HG03159 (cell line): ENCODE measurements at regions not wholly inside any gene's neighbourhood (a gene's known extent, or its start where the extent isn't known, plus 50 kb on each side); places are given as distances from the start of the nearest gene placed in this dataset.
"Not testable (repeated sequence)": the region's sequence is repeated elsewhere in the genome, so short reads cannot be mapped to it uniquely, and the experiment has no call there.

Experiments
- ATAC-seq: cut with Tn5 transposase; IDR thresholded peaks from one replicate; pipeline ENCODE4 v1.9.1; 2021; ENCODE audit warnings: mild to moderate bottlenecking, moderate library complexity; ENCODE audit not compliant: unreplicated experiment

DNA sequence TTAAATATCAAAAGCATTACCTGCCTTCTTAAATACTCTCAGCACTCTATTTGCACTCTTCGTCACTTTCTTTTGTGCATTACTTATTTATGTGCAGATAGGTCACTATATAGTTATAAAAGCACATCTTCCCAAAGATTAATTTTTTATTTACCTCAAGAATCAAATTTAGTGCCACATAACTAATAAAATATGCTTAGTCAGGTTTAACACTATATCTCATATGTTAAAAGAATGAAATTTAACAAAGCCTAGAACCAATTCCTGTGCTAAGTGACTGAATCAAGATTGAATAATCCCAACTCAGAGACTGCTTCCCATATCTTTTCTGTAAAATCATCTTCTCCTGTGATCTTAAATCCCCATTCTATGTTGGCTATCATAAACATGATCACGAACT lies 957.5 kb upstream of the NXPH2 start:
- ATAC-seq: no peak

DNA sequence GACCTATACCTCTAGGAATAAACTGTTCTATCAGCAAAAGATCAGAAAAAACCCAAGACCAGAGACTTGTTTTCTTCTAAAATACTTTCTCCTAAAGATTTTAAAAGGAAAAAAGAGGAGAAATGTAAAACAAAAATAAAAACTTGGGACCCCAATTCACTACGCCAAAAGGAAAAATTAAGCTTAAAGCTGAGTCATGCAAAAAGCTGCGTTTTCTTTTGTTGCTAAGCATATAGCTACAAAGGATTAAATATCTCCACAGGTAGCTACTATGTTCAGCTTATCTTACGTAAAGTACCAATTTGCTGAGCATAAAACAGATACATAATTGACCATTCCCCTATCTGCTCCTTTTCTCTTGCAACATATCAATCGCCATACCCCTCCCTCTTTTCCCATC lies 950.0 kb upstream of the NXPH2 start:
- no peak for ATAC-seq

DNA sequence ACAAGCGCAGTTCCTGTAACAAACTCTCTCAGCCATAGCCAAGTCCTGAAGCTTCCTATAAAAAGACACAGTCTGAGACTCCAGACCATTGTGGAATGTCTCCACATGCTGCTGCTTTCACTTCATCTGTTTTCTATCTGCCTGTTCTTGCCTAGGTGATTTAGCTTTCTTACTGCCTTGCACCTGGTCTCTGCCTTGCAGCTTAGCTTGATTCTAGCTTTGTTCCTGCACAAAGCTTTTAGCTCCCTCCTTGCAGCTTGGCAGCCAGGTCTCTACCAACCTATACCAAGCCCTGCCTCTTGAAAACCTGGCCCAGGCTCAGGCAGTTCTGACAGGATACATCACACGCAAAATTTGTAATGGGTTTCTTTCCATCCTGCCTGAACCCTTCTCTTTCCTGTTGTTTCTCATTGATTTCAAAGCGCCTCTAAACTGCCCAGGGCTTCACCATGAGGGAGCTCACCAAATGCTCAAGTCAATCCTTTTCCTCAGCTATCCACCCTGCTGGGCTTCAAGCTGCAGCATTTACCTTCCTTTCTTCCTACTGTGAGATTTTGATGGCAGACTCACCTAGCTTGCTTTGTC lies 941.3 kb upstream of the NXPH2 start:
- no peak for ATAC-seq

DNA sequence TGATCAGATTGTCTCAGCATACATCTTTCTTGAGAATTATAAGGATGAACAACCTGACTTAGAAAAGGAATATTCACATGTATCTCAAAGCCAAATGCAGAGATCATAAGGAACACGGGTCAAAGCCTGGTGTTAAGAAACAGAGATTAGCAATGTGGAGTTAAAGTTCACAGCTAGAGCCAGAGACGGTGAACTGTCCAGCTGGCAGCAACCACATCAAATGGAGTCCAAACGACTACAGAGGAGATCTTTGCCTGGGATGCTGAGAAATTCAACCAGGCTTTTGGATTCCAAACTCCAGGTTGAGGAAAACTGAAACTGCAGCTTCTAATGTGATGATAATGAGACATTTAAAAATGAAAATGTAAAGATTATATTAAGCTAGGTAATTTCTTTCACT lies 939.9 kb upstream of the NXPH2 start:
- ATAC-seq: no peak

DNA sequence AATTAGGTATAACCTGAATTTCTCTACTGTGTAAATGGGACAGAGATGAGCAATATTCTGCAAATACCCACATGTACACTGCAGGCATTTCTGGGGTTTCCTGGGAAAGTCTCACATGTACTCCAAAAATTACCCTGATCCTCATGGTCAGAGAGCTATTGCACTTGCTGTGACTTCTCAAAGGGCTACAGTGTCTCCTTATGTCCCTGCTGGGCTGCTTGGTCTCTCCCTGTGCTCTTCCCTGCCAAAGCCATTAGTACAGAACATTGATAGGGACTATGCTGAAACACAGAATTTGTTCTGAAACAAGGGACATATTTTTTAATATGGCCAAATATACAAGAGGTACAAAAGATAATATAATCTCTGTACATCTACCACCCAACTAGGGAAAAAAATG lies 924.4 kb upstream of the NXPH2 start:
- ATAC-seq: no peak

DNA sequence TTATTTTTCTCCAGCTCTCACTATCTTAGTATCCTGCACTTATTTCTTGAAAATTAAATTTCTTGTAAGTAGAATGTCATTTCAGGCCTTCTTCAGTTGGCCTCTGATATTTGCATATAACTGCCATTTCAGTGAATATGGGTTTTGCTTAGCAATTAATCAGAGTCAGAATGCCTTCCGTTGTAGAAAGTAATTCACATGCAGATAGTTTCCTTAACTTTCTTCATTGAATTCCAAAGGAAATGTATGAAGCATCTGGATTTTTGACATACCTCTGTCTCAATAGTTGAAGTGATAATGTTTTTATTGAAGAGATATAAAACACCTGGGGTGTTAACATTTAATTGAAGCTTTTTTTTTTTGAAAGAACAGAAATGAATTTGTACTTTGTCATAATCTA lies 914.1 kb upstream of the NXPH2 start:
- ATAC-seq: no peak

GRCh38 chr2:139686205-139686604 lies 906.0 kb upstream of the NXPH2 start:
- ATAC-seq: no peak

DNA sequence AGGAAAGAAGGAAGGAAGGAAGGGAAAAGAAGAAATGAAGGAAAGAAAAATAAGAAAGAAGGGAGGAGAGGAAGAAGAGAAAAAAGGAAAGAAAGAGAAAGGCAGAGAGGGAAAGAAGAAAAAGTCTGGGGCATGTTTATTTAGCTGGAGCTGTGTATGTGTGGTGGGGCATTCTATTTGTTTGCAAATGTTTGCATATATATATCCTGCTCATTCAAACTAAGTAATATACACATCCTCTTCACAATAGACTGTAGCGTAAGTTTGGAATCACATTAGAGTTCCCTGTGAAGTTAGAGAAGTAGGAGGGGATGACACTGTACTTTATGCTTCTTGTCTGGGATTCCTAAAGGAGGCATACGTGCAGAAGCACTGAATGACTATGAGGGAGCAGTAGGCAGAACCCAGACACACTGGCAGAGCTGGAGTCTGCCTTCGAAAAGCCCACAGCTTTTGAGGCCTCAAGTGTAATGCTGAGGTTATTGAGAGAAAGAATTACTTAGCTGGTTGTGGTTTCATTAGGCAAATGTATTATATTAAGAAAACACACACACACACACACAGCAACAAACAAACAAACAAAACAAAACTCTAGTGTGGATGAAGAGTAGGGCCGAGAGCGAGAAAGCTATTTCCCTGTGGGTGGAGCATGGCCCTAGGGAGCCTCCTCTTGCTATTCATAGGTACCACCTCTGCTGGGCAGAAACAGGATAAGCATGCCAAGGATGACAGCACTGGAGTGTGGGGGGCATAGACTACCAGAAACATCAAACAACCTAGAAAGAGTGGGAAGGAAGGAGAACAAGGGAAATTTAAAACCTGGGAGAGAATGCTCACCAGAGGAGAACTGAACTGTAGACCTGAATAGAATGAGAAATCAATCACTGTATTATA lies 905.1 kb upstream of the NXPH2 start:
- ATAC-seq: no peak

GRCh38 chr2:139684286-139684860 lies 904.2 kb upstream of the NXPH2 start:
- no peak for ATAC-seq

DNA sequence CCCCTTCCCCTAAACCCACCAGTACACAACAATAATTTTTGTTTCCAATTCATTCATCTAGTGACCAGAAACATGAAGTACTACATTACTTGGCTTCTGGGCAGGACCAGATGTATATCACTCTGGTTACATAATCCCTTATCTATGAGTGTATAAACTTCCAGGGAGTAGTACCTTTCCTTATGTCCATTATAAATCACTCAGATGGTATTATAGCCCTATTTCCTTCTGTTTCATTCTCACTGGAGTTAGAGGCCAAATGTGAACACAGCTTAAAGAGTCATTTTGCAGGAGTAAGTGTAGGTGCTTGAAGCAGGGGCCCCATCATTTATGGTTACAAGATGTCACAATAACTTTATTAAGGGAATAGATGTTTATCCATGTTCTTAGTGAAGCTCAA lies 894.4 kb upstream of the NXPH2 start:
- no peak for ATAC-seq

- ATAC-seq: not testable (repeated sequence)
These were observed 893.3 kb upstream of the NXPH2 start for GRCh38 chr2:139673447-139673846.

DNA sequence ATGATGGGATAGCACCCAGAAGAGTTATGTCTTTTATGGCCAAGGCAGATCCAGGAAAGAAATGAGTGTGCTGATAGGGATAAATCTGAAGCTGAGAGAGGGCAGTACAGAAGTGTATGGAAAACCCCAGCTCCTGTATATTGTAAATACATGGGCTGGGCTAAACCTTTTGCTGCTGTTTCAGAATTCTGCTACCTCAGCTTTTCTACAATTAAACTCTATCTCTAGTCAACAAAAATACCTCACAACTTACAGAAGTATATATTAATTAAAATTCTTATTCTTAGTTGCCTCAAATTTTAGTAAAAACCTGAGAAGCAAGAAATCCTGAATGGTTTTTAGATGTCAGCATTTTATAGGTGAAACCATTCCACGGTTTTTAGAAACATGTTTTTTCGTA lies 889.5 kb upstream of the NXPH2 start:
- no peak for ATAC-seq

DNA sequence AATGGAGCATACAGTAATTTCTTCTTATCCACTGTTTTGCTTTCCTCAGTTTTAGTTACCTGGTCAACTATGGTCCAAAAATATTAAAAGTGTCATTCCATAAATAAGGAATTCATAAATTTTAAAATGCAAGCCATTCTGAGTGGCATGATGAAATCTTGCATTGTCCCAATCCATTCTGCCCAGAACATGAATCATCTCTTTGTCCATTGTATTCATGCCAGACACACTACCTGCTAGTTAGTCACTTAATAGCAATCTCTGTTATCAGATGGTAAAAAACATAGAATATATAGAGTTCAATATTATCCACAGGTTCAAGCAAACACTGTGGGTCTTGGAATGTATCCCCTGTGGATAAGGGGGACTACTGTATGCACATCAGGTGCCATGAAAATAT lies 872.2 kb upstream of the NXPH2 start:
- no peak for ATAC-seq

DNA sequence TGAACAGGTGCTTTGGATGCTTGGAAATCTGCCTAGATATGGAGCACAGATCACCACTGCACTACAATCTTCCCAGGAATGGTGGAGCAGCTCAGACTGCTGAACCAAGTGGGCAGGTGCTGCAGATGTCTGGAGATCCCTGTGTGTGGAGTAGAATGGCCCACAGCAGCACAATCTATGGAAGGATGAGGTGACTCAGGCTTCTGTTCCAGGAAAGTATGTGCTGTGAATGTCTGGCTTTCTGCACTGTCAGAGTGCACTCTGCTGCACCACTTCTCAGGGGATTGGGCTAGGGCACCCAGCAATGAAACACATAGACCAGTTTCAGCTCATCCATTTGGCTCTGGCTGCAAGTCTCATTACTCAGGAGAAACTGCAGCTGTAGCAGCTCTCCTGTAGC lies 865.4 kb upstream of the NXPH2 start:
- ATAC-seq: no peak

- no peak for ATAC-seq
These were observed 862.9 kb upstream of the NXPH2 start for GRCh38 chr2:139643139-139643538.

- ATAC-seq: no peak
These were observed 851.8 kb upstream of the NXPH2 start for GRCh38 chr2:139631966-139632365.

DNA sequence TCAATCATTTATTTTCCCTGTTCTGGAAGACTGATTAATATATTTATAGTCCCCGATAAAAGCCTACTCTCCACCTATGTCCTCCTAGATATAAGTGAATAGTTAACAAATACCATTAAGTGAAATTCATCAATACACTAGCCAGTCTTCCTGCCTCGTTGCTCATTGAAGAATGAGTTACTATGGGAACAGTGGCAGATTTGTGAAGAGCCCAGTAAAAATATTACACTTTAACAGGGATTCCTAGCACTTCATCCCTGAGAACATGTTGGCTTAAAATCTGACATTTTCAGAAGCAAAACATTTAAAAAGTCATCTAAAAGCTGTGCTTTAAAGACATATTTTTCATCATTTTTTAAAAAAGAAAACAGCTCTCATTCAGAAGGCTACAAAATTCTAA lies 848.7 kb upstream of the NXPH2 start:
- no peak for ATAC-seq

GRCh38 chr2:139626128-139626527 lies 845.9 kb upstream of the NXPH2 start:
- no peak for ATAC-seq

- ATAC-seq: no peak
These were observed 842.5 kb upstream of the NXPH2 start for GRCh38 chr2:139622691-139623090.

DNA sequence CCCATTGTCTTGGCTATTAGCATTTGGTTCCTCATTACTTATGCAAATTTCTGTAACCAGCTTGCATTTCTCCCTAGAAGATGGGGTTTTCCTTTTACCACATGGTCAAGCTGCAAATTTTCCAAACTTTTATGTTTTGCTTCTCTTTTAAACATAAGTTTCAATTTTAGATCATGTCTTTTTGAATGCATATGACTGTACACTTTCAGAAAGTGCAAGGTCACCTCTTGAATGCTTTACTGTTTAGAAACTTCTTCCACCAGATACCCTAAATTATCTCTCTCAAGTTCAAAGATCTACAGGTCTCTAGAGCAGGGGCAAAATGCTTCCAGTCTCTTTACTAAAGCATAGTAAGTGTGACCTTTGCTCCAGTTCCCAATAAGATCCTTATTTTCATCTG lies 837.6 kb upstream of the NXPH2 start:
- ATAC-seq: no peak

DNA sequence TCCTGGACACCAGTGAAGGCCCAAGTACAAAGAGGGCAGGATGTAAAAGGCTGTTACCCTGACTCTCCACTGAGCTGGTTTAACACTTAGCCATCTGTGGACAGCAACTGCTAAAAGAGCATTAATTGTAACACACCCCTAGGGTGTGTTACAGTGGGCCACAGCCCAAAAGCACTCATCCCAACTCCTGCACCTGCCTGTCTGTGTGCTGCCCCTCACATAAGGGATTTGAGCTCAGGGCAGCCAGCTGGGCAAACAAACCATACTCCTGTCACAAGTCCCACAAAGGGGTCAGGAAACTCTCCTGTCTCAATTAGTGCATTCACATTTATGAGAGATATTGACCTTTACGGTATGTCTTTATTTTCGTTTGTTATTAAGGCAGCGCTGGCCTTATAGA lies 833.1 kb upstream of the NXPH2 start:
- no peak for ATAC-seq

DNA sequence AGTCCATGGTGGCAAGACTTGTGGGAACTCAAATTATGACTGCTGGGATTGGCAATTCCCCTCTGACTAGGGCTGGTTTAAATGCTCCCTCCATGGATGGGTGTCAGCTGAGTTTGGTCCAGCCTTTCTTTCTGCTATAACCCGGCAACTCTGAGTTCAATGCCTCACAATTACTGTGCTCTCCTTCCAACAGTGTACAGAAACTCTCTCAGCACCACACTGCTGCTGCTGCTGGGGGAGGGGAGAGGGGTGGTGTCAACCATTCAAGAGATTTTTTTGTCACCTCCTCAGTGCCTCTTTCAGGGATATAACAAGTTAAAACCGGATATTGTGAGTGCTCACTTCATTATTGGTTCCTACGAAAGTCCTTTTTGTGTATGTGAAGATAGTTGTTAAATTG lies 830.3 kb upstream of the NXPH2 start:
- ATAC-seq: no peak
